HS-27A (cell line): ENCODE measurements at regions not wholly inside any gene's neighbourhood (a gene's known extent, or its start where the extent isn't known, plus 50 kb on each side); places are given as distances from the start of the nearest gene placed in this dataset.

Source experiments
- DNase-seq: peaks from one replicate; pipeline ENCODE4 v3.0.0-alpha.2; 2012; ENCODE audit warnings: low read depth, missing footprints

- no peak for DNase-seq
These were observed 223.8 kb downstream of the TTC32 start for GRCh38 chr2:19677825-19678518.

GRCh38 chr2:19677215-19677777, 224.5 kb downstream of the TTC32 start:
- no peak for DNase-seq

GRCh38 chr2:19676770-19677169, 225.0 kb downstream of the TTC32 start:
- DNase-seq: no peak

- DNase-seq: no peak
These were observed 225.8 kb downstream of the TTC32 start for GRCh38 chr2:19675856-19676460.

- no peak for DNase-seq
These were observed 226.7 kb downstream of the TTC32 start for GRCh38 chr2:19675003-19675629.

- no peak for DNase-seq
These were observed 227.5 kb downstream of the TTC32 start for GRCh38 chr2:19674051-19675002.

GRCh38 chr2:19673213-19673791, 228.5 kb downstream of the TTC32 start:
- DNase-seq: no peak

GRCh38 chr2:19671916-19672315, 229.9 kb downstream of the TTC32 start:
- no peak for DNase-seq

- DNase-seq: no peak
These were observed 230.5 kb downstream of the TTC32 start for GRCh38 chr2:19671311-19671710.

- no peak for DNase-seq
These were observed 231.5 kb downstream of the TTC32 start for GRCh38 chr2:19670303-19670702.

- DNase-seq: no peak
These were observed 232.2 kb downstream of the TTC32 start for GRCh38 chr2:19669559-19669958.

GRCh38 chr2:19669126-19669525, 232.7 kb downstream of the TTC32 start:
- no peak for DNase-seq

GRCh38 chr2:19667536-19667949, 234.2 kb downstream of the TTC32 start:
- no peak for DNase-seq

- DNase-seq: no peak
These were observed 234.7 kb downstream of the TTC32 start for GRCh38 chr2:19667085-19667484.

- DNase-seq: no peak
These were observed 237.1 kb downstream of the TTC32 start for GRCh38 chr2:19664646-19665045.

- no peak for DNase-seq
These were observed 242.6 kb downstream of the TTC32 start for GRCh38 chr2:19659024-19659792.

- DNase-seq: no peak
These were observed 245.8 kb downstream of the TTC32 start for GRCh38 chr2:19656011-19656410.

GRCh38 chr2:19654310-19655090, 247.3 kb downstream of the TTC32 start:
- no peak for DNase-seq

GRCh38 chr2:19653509-19653908, 248.3 kb downstream of the TTC32 start:
- no peak for DNase-seq

- no peak for DNase-seq
These were observed 249.0 kb downstream of the TTC32 start for GRCh38 chr2:19652811-19653210.
